ENCODE measurements at regions not wholly inside any gene's neighbourhood (a gene's known extent, or its start where the extent isn't known, plus 50 kb on each side); places are given as distances from the start of the nearest gene placed in this dataset.

DNA sequence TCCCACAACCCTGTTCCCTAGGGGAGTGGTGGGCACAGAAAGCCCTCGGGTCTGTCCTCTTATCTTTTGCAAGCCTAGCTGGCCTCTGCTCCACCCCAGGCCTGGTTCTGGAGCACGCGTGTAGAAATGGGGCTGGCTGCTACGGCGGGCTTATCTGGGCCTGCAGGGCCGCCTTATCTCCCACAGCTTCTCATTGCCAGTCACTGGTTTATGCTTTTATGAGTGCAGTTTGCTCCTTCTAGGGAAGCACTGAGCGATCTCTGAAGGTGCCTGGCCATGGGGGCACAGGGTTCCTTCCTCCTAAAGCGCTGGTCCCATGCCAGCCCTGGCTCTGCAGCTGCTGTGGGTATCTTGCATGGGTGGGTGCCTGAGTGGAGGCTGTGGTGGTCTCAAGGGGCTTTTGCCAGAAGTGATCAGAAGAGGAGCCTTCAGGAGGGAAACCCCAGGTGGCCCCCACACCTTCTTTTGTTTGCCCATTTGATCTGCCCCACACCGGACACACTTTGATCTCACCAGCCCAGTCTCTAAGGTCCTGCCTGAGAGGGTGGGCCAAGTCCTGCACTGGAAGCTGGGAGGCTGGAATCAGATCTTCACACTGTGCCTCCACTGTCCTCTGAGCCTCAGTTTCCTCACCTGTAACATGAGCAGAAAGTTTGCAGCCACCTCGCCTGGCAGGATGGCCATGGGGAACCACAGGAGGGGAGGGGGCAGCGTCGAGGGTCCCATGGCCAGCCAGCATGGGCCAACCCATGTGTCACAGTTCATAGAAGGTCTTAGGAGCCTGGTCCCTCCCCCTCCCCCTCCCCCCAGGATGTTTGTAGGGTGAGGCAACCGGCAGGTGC, 86.6 kb upstream of the FGF3 start:
- Mint-ChIP-seq H3K36me3 (ENCODE audit: low read depth) (no peaks in the 10 kb centered on the region), H3K4me3 (no peak overlapping the region), H3K4me1 (no peaks in the 10 kb centered on the region), H3K9me3 (no peaks in the 10 kb centered on the region), H3K27me3 (peaks cover 16% of the 10 kb centered on the region), H3K27ac (no peak overlapping the region)
- ATAC-seq (replicated peaks): no peak

DNA sequence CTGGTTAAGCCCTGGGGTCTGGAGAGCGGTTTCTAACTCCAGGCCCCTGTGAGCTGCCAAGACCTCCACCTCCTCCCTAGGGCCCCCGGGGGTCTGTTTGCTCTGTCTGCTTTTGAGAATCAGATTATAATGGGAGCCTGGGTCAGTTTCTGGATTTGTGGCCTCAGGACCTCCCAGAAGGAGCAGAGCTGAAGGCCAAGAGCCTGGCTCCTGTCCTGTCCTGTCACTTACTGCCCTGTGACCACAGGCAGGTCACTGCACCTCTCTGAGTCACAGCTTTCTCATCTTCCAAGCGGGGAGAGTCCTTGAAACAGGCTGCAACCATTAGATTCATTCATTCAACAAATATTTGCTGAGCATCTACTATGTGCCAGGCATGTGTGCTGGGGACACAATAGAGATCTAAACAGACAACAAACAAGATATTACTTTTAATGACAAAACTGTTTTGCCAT, 87.3 kb upstream of the FGF3 start:
- H3K36me3 Mint-ChIP-seq (ENCODE audit: low read depth): no peaks in the 10 kb centered on the region
- ATAC-seq (replicated peaks): no peak
- no peak overlapping the region for H3K4me3 Mint-ChIP-seq
- H3K4me1 Mint-ChIP-seq: no peaks in the 10 kb centered on the region
- H3K9me3 Mint-ChIP-seq: no peaks in the 10 kb centered on the region
- peaks cover 19% of the 10 kb centered on the region for H3K27me3 Mint-ChIP-seq
- H3K27ac Mint-ChIP-seq: no peak overlapping the region

DNA sequence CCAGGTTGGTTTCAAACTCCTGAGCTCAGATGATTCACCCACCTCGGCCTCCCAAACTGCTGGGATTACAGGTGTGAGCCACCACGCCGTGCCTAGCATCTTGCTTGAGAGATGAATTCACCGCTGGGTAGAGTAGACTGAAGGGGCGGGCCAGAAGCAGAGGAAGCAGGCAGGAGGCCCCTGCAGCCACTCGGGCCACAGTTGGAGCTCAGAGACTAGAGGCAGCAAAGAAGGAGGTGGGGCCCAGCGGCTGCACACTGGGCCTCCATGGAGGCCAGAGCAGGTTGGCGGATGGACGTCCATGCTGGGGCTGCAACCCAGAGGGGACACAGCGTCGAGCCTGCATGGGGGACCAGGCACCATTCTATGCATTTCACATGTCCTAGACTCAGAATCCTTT, 88.4 kb upstream of the FGF3 start:
- H3K36me3 Mint-ChIP-seq (ENCODE audit: low read depth): no peaks in the 10 kb centered on the region
- H3K27me3 Mint-ChIP-seq: peaks cover 22% of the 10 kb centered on the region
- no peaks in the 10 kb centered on the region for H3K9me3 Mint-ChIP-seq
- H3K4me3 Mint-ChIP-seq: no peak overlapping the region
- no peak overlapping the region for H3K27ac Mint-ChIP-seq
- H3K4me1 Mint-ChIP-seq: no peaks in the 10 kb centered on the region
- ATAC-seq (replicated peaks): no peak

DNA sequence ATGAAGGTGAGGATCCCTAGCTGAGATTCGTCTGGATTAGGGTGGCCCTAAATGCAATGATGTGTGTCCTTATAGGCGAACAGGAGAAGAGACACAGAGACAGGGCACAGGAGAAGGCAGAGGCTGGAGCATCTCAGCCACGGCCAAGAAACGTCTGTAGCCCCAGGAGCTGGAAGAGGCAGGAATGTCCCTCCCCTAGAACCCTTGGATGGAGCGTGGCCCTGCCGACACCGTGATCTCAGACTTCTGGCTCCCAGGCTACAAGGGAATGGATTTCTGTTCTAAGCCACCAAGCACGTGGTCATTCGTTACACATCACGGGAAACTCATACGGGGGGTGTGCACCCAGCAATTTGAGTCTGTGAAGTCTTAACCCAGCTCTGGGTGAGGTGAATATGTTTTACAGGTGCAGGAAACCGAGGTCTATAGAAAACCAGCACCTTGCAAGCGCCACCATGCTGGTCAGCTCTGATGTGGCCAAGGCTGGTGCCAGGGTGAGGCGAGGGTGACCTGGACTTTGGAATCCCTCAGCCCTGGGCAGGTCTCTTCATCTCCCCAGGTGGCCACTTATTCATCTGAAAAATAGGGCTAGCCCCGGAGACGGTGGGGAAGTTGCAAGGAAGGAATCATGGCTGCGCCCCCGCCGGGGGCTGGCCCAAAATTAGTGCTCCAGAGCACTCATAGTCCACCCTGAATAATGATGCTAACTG, 89.5 kb upstream of the FGF3 start:
- peaks cover 22% of the 10 kb centered on the region for H3K27me3 Mint-ChIP-seq
- no peak overlapping the region for H3K27ac Mint-ChIP-seq
- no peaks in the 10 kb centered on the region for H3K9me3 Mint-ChIP-seq
- no peaks in the 10 kb centered on the region for H3K36me3 Mint-ChIP-seq (ENCODE audit: low read depth)
- ATAC-seq (replicated peaks): no peak
- no peak overlapping the region for H3K4me3 Mint-ChIP-seq
- H3K4me1 Mint-ChIP-seq: no peaks in the 10 kb centered on the region

DNA sequence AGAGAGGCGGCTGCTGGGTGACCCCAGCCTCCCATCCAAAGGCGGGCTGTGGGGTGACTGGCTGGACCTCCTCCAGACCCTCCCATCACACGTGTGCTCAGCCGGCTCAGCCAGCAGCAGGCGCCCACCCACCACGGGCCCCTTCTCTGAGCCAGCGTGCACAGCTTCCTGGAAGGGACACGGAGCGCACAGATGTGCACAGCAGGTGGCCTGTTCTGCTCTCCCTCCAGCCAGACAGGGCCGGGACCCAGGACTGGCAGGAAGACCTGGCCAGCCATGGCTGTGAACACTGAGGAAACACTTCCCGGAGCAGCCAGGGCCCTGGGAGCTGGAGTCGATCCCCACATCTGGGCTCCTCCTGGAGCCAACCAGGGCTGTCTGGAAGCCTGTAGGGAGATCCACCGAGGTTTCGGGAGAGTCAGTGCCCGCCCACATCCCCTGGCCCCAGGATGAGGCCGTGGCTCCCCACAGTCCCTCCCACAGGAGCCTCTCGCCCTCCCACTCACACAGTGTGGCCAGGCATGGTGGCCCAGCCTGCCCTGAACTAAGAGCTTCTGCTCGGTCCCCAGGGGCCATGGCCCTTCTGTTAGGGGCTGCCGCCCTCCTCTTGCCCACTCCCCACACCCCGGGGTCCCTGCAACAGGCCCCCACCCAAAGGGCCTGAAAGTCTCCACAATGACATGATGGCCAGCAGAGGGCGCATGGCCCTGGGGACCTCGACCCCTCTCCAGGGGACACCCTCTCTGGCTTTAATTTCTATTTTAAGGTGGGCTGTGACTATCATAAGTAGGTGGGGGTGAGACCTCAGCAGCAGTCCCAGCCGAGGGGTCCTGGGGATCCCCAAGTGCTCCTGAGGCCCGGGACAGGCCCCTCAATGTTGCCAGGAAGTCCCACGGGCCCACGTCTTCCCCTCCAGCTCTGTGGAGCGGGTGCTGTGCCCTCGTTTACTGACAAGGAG, 90.6 kb upstream of the FGF3 start:
- no peak for ATAC-seq (replicated peaks)
- H3K9me3 Mint-ChIP-seq: no peaks in the 10 kb centered on the region
- H3K27ac Mint-ChIP-seq: no peak overlapping the region
- H3K27me3 Mint-ChIP-seq: peaks cover 22% of the 10 kb centered on the region
- H3K4me1 Mint-ChIP-seq: no peaks in the 10 kb centered on the region
- H3K4me3 Mint-ChIP-seq: no peak overlapping the region
- H3K36me3 Mint-ChIP-seq (ENCODE audit: low read depth): no peaks in the 10 kb centered on the region

DNA sequence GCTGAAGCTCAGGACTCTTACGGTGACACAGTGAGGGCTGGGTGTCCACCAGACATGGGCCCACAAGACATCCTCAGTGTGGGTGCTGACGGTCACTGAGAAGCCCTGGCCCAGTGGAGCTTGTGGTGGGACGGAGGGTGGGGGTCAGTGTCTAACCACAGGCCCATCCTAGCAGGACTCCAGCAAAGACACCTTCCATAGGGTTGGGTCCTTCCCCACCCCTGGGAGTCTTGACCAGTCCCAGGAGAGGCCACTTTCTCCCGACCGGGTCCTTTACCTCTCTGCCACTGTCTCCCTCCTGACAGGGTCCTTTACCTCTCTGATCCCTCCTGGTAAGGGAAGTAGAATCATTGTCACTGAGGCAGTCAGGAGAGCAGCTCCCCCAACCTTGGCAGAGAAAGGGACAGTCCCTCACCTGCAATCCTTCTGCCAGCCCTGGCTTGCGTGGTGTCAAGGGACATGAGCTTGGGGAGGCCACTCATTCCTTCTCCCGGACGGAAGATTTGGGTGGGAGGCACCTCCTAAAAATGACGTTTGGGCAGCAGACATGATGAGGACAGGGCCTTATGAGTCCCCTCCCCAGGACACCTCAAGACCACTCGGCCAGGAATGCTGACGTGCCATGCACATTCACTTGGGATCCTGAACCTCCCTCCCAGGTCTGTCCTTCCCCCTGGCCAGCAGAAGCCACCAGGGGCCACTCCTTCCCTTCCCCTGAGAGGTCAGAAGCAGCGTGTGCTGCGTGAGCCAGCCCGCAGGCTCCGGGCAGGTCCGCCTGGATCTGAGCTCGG, 91.5 kb upstream of the FGF3 start:
- H3K36me3 Mint-ChIP-seq (ENCODE audit: low read depth): no peaks in the 10 kb centered on the region

DNA sequence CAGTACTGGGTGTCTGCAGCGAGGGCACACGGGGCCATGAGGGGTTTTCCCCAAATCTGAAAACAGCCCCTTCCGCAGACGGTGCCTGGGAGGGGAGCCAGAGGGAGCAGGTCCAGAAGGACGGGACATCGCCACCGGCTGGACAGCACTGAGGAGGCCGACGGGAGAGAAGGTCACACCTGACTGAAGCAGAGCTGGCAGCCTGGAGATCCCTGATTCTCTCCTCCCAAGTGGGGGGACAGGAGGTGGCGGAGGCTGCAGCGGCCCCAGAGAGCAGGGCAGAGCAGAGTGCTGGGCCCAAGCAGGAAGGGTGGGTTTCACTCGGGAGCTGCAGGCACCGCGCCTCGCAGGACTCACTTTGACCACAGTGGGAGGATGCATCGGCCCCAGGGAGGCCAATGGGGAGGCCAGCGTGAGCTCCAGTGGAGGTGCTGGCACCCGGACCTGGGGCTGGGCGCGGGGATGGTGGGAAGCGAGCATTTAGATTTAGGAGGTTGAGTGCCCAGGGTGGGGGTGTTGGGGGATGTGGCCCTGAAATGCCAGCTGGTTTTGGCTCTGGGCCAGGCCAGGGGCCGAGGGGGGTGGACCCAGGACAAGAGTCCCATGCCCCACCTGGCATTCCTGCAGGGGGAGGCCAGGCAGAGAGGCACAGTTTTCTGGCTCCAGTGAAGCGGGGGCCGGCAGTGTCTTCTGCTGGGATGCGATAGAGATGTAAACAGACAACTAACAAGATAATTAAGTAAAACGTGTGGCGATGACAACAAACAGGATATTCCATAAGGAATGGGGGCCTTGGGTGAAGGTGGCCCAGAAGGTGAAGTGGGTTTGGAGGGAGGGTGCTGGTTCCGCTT, 92.3 kb upstream of the FGF3 start:
- H3K36me3 Mint-ChIP-seq (ENCODE audit: low read depth): no peaks in the 10 kb centered on the region
- ATAC-seq (replicated peaks): no peak
- H3K27me3 Mint-ChIP-seq: peaks cover 30% of the 10 kb centered on the region
- peaks cover 5% of the 10 kb centered on the region for H3K4me1 Mint-ChIP-seq
- no peak overlapping the region for H3K27ac Mint-ChIP-seq
- H3K9me3 Mint-ChIP-seq: no peaks in the 10 kb centered on the region
- no peak overlapping the region for H3K4me3 Mint-ChIP-seq

More for the DNA sequence above, 91.5 kb upstream of the FGF3 start:
- Mint-ChIP-seq H3K4me1 (peaks cover 5% of the 10 kb centered on the region), H3K9me3 (no peaks in the 10 kb centered on the region), H3K27me3 (peaks cover 31% of the 10 kb centered on the region), H3K27ac (no peak overlapping the region), H3K4me3 (no peak overlapping the region)
- ATAC-seq (replicated peaks): no peak

DNA sequence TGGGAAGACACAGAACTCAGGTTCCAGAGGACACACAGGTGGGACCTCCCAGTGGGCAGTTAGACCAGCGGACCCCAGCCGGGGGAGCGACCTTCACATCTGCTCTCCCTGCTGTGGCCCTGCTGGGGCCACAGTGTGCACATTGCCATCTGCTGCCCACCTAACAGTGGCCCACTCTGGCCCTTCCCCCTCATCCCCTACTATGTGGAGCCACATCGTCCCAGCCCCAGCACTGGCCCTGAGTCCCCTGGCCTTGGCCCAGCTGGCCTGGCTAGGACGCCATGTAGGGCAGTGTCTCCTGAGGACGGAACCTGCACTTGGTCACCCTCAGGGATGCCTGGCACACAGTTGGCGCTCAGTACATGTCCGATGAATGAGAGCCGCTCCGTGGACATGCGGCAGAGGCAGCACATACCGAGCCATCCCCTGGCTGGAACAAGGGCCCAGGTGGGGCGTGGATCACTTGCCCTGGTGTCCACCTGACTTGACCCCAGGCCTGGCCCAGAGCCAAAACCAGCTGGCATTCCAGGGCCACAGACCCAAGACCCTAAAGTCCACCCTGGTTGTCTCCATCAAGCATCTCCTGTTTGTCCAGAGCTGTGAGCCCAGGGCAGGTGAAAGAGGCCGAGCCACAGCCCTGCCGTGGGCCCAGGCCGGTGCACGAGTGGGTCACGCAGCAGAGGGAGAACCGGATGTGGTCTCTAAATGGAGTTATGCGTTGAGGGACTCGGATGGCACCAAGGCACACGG, 93.1 kb upstream of the FGF3 start:
- H3K4me3 Mint-ChIP-seq: no peak overlapping the region

DNA sequence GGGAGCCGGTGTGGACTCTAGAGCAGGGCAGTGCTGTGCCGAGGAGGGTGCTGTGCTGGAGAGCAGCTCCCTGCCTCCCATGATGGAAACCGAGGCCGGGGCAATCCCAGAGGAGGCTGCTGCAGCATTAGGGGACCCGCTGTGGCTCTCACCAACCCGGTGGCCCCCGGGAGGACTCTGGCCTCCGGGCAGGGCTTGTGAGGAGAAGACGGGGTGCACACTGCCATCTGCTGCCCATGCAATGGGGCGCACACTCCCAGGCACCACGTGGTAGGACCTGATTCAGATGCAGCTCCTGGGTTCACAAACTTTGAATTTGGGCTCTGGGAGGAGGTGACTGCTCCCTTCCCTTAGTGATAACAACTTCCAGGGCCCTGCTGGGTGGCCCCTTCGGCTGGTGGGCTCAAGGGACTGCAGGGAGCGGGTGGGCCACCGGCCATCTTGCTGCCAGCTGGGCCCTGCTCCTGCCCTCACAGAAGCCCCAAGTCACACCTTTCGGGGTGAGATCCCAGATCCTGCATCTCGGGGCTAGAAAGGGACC, 93.8 kb upstream of the FGF3 start:
- no peaks in the 10 kb centered on the region for H3K9me3 Mint-ChIP-seq
- ATAC-seq (replicated peaks): no peak
- peaks cover 5% of the 10 kb centered on the region for H3K4me1 Mint-ChIP-seq
- no peaks in the 10 kb centered on the region for H3K36me3 Mint-ChIP-seq (ENCODE audit: low read depth)
- no peak overlapping the region for H3K4me3 Mint-ChIP-seq
- no peak overlapping the region for H3K27ac Mint-ChIP-seq
- peaks cover 26% of the 10 kb centered on the region for H3K27me3 Mint-ChIP-seq

More for the DNA sequence above, 93.1 kb upstream of the FGF3 start:
- Mint-ChIP-seq H3K27ac (no peak overlapping the region), H3K27me3 (peaks cover 26% of the 10 kb centered on the region), H3K4me1 (peaks cover 5% of the 10 kb centered on the region), H3K36me3 (ENCODE audit: low read depth) (no peaks in the 10 kb centered on the region), H3K9me3 (no peaks in the 10 kb centered on the region)
- no peak for ATAC-seq (replicated peaks)

DNA sequence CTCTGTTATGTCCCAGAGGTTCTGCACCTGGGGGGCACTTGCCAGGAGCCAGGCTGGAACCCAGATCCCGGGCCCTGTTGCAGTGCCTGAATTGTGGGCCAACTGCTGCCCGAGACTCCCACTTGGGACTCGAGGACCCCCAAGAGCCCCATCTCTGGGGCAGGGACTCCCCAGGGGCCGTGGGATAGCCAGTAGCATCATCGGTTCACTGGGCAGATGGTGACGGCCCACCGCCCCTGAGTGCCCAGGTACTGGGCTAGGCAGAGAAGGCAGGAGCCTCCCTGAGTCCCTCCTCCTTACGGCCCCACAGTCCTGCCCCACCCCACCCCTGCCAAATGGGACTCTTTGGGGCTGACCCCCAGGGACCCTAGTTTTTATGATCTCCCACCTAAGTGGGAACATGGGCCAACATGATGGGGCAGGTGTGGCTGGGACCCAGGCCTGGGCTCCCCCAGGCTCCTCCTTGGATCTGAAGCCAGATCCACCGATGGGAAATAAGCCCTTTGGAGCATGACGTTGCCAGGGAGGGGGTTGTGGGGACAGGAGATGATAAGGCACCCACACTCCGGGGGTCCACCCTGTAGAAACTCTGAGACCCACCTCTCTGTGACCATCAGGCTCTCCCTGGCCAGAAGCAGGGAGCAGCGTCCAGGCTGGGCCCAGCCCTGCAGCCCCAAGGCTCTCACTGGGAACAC, 94.5 kb upstream of the FGF3 start:
- peaks cover 23% of the 10 kb centered on the region for H3K27me3 Mint-ChIP-seq

DNA sequence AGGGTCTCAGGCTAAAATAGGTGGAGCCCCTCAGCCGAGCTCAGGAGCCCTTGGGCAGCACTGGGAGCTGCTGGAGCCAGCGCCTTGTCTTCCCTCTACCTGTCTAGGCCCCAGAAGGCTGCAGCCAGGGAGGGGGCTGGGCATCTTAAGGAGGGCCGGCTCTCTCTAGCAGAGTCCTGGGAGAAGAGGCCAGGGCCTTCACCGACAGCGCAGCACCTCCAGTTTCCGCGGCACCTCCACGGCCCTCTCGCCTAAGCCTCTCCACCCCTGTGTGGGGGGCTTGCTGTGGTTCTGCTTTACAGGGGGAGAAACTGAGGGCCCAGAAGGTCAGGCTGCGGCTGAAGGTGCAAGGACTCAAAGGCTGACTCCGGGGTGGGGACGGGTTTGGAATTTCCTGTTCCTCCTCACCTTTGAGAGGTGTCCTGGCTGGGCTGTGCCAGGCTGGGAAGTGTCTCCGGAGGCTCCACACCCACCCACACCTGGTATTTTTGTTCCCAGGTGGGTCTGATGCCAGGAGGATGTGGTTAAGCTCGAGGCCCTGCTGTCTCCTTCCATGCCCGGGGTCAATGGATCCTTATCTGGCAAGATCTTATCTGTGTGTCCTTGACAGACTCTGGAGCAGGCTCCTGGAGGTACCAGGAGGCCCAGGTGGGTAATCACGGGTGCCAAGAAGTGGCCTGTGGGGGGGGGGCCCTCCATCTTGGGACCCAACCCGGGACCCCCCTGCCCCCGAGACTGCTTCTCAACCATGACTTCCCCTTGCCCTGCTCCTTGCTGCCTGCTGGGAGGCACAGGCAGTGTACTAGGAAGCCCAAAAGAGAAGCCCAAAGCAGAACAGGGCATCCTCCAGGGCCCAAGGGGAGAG, 95.3 kb upstream of the FGF3 start:
- Mint-ChIP-seq H3K4me3 (no peak overlapping the region), H3K9me3 (no peaks in the 10 kb centered on the region), H3K4me1 (peaks cover 8% of the 10 kb centered on the region), H3K27ac (no peak overlapping the region), H3K27me3 (peaks cover 26% of the 10 kb centered on the region), H3K36me3 (ENCODE audit: low read depth) (no peaks in the 10 kb centered on the region)
- no peak for ATAC-seq (replicated peaks)

More for the DNA sequence above, 94.5 kb upstream of the FGF3 start:
- peaks cover 5% of the 10 kb centered on the region for H3K4me1 Mint-ChIP-seq
- H3K9me3 Mint-ChIP-seq: no peaks in the 10 kb centered on the region
- no peaks in the 10 kb centered on the region for H3K36me3 Mint-ChIP-seq (ENCODE audit: low read depth)
- ATAC-seq (replicated peaks): no peak
- no peak overlapping the region for H3K27ac Mint-ChIP-seq
- H3K4me3 Mint-ChIP-seq: no peak overlapping the region
